ENCODE measurements at regions not wholly inside any gene's neighbourhood (a gene's known extent, or its start where the extent isn't known, plus 50 kb on each side); places are given as distances from the start of the nearest gene placed in this dataset.
A peak's percentile ranks its signal among the peaks of the same experiment; 100 is the strongest.
"Not testable (repeated sequence)": the region's sequence is repeated elsewhere in the genome, so short reads cannot be mapped to it uniquely, and the experiment has no call there.

GRCh38 chr14:103186909-103187586, 63.8 kb downstream of the TNFAIP2 start:
- Mint-ChIP-seq H3K27me3 (ENCODE audit: low read depth) (peaks cover 51% of the 10 kb centered on the region), H3K27ac (no peak overlapping the region), H3K4me3 (ENCODE audit: low read depth) (no peak overlapping the region), H3K9me3 (no peaks in the 10 kb centered on the region), H3K4me1 (ENCODE audit: low read depth) (no peaks in the 10 kb centered on the region), H3K36me3 (ENCODE audit: low read depth) (no peaks in the 10 kb centered on the region)
- no peak for DNase-seq (ENCODE audit: low spot score)
- intact Hi-C loops (cut with micrococcal nuclease), result no loop called here

DNA sequence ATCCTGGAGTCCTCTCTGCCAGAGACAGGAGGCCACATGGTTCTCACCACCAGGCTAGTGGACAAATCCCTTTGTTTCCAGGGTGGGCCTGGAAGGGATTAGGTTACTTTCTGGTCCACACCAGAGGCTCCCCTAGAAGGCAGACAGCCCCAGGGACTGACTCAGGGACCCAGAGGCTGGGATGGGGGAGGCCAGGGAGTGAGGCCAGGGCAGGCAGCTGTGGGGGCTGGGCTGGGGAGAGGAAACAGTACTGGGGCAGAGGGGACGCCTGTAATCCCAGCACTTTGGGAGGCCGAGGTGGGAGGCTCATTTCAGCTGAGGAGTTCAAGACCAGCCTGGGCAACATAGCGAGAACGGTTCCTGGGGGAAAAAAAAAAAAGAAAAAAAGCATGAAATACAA, 64.7 kb downstream of the TNFAIP2 start:
- Mint-ChIP-seq H3K27me3 (ENCODE audit: low read depth) (peaks cover 58% of the 10 kb centered on the region), H3K36me3 (ENCODE audit: low read depth) (no peaks in the 10 kb centered on the region), H3K27ac (no peak overlapping the region), H3K4me3 (ENCODE audit: low read depth) (no peak overlapping the region), H3K4me1 (ENCODE audit: low read depth) (no peaks in the 10 kb centered on the region), H3K9me3 (no peaks in the 10 kb centered on the region)
- DNase-seq (ENCODE audit: low spot score), result no peak
- intact Hi-C loops (cut with micrococcal nuclease), result no loop called here

DNA sequence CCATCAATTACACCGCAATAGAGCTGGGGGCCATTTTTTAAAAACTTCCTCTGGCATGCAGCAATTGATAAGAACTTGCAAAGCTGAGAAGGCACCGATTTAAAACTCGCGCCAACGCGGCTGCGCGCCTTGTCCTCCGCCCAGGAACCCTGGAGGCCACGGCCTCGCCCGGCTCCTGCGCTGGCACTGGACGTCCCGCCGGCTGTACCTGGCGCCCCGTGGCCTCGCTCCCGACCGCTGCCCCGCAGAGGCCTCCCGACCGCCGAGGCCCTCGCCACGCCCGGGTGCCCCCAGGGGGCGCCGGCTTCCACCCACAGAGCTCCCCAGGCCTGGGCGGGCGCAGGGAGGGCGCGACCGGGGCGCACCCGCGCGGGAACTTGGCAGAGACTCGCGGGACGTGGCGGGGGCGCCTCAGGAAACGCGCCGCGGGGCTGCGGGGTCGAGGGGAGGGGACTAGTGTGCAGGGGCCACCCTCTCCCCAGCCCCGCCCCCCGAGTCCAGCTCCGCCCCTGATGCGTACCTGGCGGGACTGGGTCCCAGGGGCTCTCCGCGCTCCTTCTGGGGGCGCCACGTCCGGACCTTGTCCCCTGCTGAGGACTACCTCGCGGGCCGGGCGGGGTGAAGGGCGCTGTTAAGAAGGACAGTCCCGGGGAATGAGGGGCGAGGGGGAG, 65.7 kb downstream of the TNFAIP2 start:
- intact Hi-C loops (cut with micrococcal nuclease), result no loop called here
- no peak for DNase-seq (ENCODE audit: low spot score)
- Mint-ChIP-seq H3K27me3 (ENCODE audit: low read depth) (peaks cover 57% of the 10 kb centered on the region), H3K4me1 (ENCODE audit: low read depth) (no peaks in the 10 kb centered on the region), H3K9me3 (no peaks in the 10 kb centered on the region), H3K27ac (no peak overlapping the region), H3K4me3 (ENCODE audit: low read depth) (no peak overlapping the region), H3K36me3 (ENCODE audit: low read depth) (no peaks in the 10 kb centered on the region)

DNA sequence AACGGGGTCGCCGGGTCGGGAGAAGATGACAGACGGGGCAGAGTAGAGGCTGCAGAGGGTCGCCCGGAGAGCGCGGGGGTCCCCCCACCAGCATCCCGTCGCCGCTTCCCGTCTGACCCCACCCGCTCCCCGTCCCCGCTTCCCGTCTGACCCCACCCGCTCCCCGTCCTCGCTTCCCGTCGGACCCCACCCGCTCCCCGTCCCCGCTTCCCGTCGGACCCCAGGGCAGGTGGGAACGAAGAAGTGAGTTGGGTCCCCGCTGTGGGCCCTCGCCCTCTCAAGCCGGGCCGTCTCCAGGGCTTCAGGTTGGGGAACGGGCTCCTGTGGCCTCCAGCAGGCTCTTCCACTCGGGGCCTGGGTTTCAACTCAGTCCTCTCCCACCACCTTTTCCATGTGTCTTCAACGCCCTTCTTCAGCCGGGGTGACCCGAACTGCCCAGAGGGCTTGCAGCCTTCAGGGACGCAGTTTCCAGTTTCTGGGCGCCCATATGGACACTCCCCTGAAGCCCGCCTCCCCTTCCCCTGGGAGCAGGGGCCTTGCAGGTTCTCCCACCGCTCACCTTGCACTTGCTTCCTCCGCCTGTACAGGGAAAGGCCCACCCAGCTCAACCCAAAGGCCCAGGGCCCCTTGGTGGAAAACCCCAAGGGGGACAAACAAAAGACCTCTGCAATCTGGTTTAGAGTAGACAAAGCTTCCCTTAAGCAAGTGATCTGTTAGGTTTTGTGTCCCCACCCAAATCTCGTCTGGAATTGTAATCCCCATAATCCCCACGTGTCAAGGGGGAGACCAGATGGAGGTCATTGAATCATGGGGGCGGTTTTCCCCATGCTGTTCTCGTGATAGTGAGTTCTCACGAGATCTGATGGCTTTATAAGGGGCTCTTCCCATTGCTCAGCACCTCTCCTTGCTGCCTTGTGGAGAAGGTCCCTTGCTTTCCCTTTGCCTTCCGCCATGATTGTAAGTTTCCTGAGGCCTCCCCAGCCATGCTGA, 66.5 kb downstream of the TNFAIP2 start:
- Mint-ChIP-seq H3K27ac (no peak overlapping the region), H3K9me3 (no peaks in the 10 kb centered on the region), H3K4me1 (ENCODE audit: low read depth) (no peaks in the 10 kb centered on the region), H3K36me3 (ENCODE audit: low read depth) (no peaks in the 10 kb centered on the region), H3K27me3 (ENCODE audit: low read depth) (peaks cover 53% of the 10 kb centered on the region), H3K4me3 (ENCODE audit: low read depth) (peak overlapping the region; percentile 15)
- intact Hi-C loops (cut with micrococcal nuclease), result no loop called here
- no peak for DNase-seq (ENCODE audit: low spot score)

DNA sequence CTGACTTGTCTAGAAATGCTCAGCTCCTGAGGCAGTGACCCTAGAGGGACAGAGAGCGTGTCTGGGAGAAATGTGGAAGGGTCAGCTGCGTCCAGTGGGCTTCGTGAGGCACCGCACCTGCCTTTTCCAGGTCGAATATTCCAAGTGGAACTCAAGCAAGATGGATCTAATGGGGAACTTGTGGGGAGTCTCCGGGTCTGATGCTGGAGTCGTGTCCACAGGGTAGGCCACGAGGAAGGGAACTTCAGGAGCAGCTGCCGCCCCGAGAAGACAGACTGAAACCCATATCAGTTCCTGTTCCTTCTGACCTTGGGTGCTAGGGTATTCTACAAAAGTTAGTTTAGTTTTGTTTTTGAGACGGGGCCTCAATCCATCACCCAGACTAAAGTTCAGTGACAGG, 67.5 kb downstream of the TNFAIP2 start:
- peaks cover 51% of the 10 kb centered on the region for H3K27me3 Mint-ChIP-seq (ENCODE audit: low read depth)
- DNase-seq (ENCODE audit: low spot score), result no peak
- H3K9me3 Mint-ChIP-seq, result no peaks in the 10 kb centered on the region
- H3K36me3 Mint-ChIP-seq (ENCODE audit: low read depth), result no peaks in the 10 kb centered on the region
- intact Hi-C loops (cut with micrococcal nuclease), result no loop called here
- no peak overlapping the region for H3K27ac Mint-ChIP-seq
- no peak overlapping the region for H3K4me3 Mint-ChIP-seq (ENCODE audit: low read depth)
- no peaks in the 10 kb centered on the region for H3K4me1 Mint-ChIP-seq (ENCODE audit: low read depth)

DNA sequence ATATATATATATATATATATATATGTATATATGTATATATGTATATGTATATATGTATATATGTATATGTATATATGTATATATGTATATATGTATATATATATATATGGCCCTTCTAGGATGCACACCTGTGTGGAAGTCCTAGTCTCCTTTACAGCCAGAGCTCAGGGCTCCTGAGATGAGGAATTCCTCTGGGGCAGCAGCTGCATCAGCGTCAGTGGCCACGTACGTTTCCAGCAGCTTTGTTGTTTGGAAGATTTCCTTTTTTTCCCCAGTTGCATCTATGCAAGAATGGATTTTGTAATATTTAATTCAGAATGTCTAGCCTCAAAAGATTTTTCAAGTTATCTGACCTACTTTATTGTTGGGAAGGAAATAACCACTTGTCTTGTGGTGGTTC, 68.6 kb downstream of the TNFAIP2 start:
- intact Hi-C loops (cut with micrococcal nuclease), result no loop called here
- Mint-ChIP-seq H3K36me3 (ENCODE audit: low read depth) (no peaks in the 10 kb centered on the region), H3K4me1 (ENCODE audit: low read depth) (no peaks in the 10 kb centered on the region), H3K4me3 (ENCODE audit: low read depth) (no peak overlapping the region), H3K27me3 (ENCODE audit: low read depth) (peaks cover 41% of the 10 kb centered on the region), H3K27ac (no peak overlapping the region), H3K9me3 (no peaks in the 10 kb centered on the region)
- DNase-seq (ENCODE audit: low spot score), result no peak

- H3K4me1 Mint-ChIP-seq (ENCODE audit: low read depth), result no peaks in the 10 kb centered on the region
- no peak overlapping the region for H3K4me3 Mint-ChIP-seq (ENCODE audit: low read depth)
- intact Hi-C loops (cut with micrococcal nuclease), result no loop called here
- DNase-seq (ENCODE audit: low spot score), result no peak
- peaks cover 36% of the 10 kb centered on the region for H3K27me3 Mint-ChIP-seq (ENCODE audit: low read depth)
- no peak overlapping the region for H3K27ac Mint-ChIP-seq
- no peaks in the 10 kb centered on the region for H3K9me3 Mint-ChIP-seq
- no peaks in the 10 kb centered on the region for H3K36me3 Mint-ChIP-seq (ENCODE audit: low read depth)
Measured at GRCh38 chr14:103192246-103192840, 69.1 kb downstream of the TNFAIP2 start.

GRCh38 chr14:103192861-103193260, 69.6 kb downstream of the TNFAIP2 start:
- intact Hi-C loops (cut with micrococcal nuclease); H3K27ac Mint-ChIP-seq; H3K36me3 Mint-ChIP-seq (ENCODE audit: low read depth); H3K9me3 Mint-ChIP-seq; DNase-seq (ENCODE audit: low spot score); H3K4me1 Mint-ChIP-seq (ENCODE audit: low read depth); H3K4me3 Mint-ChIP-seq (ENCODE audit: low read depth): not testable (repeated sequence)
- H3K27me3 Mint-ChIP-seq (ENCODE audit: low read depth), result peaks cover 32% of the 10 kb centered on the region

DNA sequence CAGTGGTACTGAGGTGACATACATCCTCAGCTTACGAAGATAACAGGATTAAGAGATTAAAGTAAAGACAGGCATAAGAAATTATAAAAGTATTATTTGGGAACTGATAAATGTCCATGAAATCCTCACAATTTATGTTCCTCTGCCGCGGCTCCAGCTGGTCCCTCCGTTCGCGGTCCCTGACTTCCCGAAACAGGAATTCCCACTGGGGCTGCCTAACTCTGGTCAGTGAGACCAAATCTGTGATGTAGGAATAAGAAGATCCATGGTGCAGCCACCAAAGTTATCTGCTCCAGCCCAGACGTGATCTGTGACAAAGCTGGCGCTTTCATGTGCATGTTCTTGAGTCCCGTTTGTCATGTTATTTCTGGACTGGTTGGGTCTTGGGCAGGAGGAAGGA, 70.2 kb downstream of the TNFAIP2 start:
- H3K27ac Mint-ChIP-seq; intact Hi-C loops (cut with micrococcal nuclease); H3K36me3 Mint-ChIP-seq (ENCODE audit: low read depth); DNase-seq (ENCODE audit: low spot score); H3K9me3 Mint-ChIP-seq; H3K4me3 Mint-ChIP-seq (ENCODE audit: low read depth); H3K4me1 Mint-ChIP-seq (ENCODE audit: low read depth): not testable (repeated sequence)
- H3K27me3 Mint-ChIP-seq (ENCODE audit: low read depth), result peaks cover 26% of the 10 kb centered on the region

GRCh38 chr14:103194256-103195045, 71.2 kb downstream of the TNFAIP2 start:
- H3K27me3 Mint-ChIP-seq (ENCODE audit: low read depth), result peaks cover 26% of the 10 kb centered on the region
- H3K27ac Mint-ChIP-seq, result no peak overlapping the region

DNA sequence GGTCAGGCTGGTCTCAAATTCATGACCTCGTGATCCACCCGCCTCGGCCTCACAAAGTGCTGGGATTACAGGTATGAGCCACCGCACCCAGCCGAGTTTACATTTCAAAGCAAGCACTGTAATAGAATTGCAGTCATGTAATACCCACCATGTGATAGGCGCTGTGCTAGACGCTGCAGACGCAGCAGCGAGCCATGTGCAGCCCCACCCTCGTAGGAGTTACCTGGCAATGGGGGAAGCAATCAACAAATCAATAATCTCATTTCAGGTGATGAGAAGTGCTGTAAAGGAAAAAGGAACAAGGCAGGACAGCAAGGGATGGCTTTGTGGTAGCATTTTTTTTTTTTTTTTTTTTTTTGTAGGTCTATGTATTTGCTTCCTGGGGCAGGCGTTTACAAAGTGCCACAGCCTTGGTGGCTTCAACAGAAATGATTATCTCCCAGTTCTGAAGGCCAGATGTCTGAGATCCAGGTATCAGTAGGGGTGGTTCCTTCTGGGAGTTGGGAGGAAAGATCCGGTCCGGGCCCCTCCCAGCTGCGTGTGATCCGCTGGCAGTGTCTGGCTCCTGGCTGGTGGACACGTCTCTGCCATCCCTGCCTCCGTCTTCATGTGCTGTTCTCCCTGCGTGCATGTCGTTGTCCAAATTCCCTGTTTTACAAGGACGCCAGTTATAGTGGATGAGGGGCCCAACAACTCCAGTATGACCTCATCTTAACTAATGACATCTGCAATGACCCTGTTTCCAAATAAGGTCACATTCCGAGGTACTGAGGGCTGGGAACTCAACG, 72.8 kb downstream of the TNFAIP2 start:
- Mint-ChIP-seq H3K4me1 (ENCODE audit: low read depth) (no peaks in the 10 kb centered on the region), H3K4me3 (ENCODE audit: low read depth) (no peak overlapping the region), H3K9me3 (no peaks in the 10 kb centered on the region), H3K36me3 (ENCODE audit: low read depth) (no peaks in the 10 kb centered on the region), H3K27me3 (ENCODE audit: low read depth) (peaks cover 13% of the 10 kb centered on the region), H3K27ac (no peak overlapping the region)
- no peak for DNase-seq (ENCODE audit: low spot score)
- intact Hi-C loops (cut with micrococcal nuclease), result no loop called here

More at GRCh38 chr14:103194256-103195045, 71.2 kb downstream of the TNFAIP2 start:
- Mint-ChIP-seq H3K4me3 (ENCODE audit: low read depth) (no peak overlapping the region), H3K36me3 (ENCODE audit: low read depth) (no peaks in the 10 kb centered on the region), H3K4me1 (ENCODE audit: low read depth) (no peaks in the 10 kb centered on the region), H3K9me3 (no peaks in the 10 kb centered on the region)
- DNase-seq (ENCODE audit: low spot score), result no peak
- intact Hi-C loops (cut with micrococcal nuclease), result no loop called here
